ENCODE measurements at regions not wholly inside any gene's neighbourhood (a gene's known extent, or its start where the extent isn't known, plus 50 kb on each side); places are given as distances from the start of the nearest gene placed in this dataset.
"Not testable (repeated sequence)": the region's sequence is repeated elsewhere in the genome, so short reads cannot be mapped to it uniquely, and the experiment has no call there.

DNA sequence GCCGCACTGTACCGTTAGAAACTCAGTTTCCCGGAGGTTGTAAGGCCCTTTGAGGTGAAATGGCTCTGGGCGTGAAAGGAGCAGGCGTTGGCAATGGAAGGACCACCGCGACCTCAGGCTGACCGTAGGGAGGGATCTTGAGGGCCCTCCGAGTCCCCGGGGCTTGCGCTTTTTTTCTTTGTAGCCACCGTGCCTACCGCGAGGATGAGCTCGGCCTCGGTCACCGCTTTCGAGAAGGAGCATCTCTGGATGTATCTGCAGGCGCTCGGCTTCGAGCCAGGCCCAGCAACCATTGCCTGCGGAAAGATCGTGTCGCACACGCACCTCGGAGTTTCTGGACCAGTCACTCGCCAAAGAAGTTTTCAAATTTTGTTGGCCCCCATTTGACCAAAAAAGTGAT, 151.8 kb downstream of the POM121L12 start:
- TF ChIP-seq, protein P1, sequence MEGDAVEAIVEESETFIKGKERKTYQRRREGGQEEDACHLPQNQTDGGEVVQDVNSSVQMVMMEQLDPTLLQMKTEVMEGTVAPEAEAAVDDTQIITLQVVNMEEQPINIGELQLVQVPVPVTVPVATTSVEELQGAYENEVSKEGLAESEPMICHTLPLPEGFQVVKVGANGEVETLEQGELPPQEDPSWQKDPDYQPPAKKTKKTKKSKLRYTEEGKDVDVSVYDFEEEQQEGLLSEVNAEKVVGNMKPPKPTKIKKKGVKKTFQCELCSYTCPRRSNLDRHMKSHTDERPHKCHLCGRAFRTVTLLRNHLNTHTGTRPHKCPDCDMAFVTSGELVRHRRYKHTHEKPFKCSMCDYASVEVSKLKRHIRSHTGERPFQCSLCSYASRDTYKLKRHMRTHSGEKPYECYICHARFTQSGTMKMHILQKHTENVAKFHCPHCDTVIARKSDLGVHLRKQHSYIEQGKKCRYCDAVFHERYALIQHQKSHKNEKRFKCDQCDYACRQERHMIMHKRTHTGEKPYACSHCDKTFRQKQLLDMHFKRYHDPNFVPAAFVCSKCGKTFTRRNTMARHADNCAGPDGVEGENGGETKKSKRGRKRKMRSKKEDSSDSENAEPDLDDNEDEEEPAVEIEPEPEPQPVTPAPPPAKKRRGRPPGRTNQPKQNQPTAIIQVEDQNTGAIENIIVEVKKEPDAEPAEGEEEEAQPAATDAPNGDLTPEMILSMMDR (conservative IDR thresholded peaks at IDR 0.05 in 1 of 2, IDR thresholded peaks at IDR 0.05 in 1 of 2; ENCODE audit: extremely low read depth in 1 of 2, insufficient read depth in 1 of 2, low read depth in 1 of 2, low read length in 2 of 2): not testable (repeated sequence)
- TF ChIP-seq EZH2 (IDR thresholded peaks at IDR 0.05; ENCODE audit: borderline replicate concordance, low read length): not testable (repeated sequence)

Data from mammary epithelial cell (primary cell).